RWPE1 (cell line): ENCODE measurements at regions not wholly inside any gene's neighbourhood (a gene's known extent, or its start where the extent isn't known, plus 50 kb on each side); places are given as distances from the start of the nearest gene placed in this dataset.

ENCODE experiments used
- CTCF ChIA-PET: fragments of 350-600 bp; sonication (Branson Sonifier 250); formaldehyde crosslinking; extraction: SDS; loops from one replicate; lab custom pipeline; 2021; lab: Yijun Ruan, JAX
- POLR2A ChIA-PET: fragments of 400-600 bp; formaldehyde crosslinking; extraction: SDS; loops from one replicate; lab custom pipeline; 2020; ENCODE audit warnings: antibody characterized with exemption; ENCODE audit not compliant: low non-redundant PET; lab: Yijun Ruan, JAX
- DNase-seq: peaks from one replicate; pipeline ENCODE4 v3.0.0; 2012; ENCODE audit warnings: low spot score
- H3K27ac ChIP-seq: fragments of 450-650 bp; 2 replicates; pipeline ENCODE4 v1.5.1; 2017
- TF ChIP-seq, protein P1 (sequence below): fragments of 450-650 bp; conservative IDR thresholded peaks from 2 replicates; pipeline ENCODE4 v1.5.1; 2017; ENCODE audit warnings: low read depth, mild to moderate bottlenecking

DNA sequence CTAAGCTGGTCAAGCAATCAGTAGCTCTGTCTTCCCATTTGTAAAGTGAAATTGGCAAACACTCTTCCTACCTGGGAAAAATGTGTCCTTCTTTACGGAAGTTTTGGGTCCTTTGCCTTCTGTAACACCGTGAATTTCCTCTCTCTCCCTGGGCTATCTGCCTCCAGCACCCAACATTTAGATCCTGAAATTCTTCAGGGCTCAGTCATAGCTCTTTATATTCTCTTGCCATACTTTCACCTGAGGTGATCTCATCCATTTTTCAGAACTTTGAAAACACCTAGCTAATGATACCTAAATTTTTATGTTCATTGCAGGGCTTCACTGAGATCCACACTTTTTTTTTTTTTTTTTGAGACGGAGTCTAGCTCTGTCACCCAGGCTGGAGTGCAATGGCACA, 1042.2 kb downstream of the DIAPH3 start:
- ChIA-PET POLR2A (no interaction called here), CTCF (no interaction called here)
- no peak overlapping the region for H3K27ac ChIP-seq
- TF ChIP-seq, protein P1, sequence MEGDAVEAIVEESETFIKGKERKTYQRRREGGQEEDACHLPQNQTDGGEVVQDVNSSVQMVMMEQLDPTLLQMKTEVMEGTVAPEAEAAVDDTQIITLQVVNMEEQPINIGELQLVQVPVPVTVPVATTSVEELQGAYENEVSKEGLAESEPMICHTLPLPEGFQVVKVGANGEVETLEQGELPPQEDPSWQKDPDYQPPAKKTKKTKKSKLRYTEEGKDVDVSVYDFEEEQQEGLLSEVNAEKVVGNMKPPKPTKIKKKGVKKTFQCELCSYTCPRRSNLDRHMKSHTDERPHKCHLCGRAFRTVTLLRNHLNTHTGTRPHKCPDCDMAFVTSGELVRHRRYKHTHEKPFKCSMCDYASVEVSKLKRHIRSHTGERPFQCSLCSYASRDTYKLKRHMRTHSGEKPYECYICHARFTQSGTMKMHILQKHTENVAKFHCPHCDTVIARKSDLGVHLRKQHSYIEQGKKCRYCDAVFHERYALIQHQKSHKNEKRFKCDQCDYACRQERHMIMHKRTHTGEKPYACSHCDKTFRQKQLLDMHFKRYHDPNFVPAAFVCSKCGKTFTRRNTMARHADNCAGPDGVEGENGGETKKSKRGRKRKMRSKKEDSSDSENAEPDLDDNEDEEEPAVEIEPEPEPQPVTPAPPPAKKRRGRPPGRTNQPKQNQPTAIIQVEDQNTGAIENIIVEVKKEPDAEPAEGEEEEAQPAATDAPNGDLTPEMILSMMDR = no peak
- no peak for DNase-seq

DNA sequence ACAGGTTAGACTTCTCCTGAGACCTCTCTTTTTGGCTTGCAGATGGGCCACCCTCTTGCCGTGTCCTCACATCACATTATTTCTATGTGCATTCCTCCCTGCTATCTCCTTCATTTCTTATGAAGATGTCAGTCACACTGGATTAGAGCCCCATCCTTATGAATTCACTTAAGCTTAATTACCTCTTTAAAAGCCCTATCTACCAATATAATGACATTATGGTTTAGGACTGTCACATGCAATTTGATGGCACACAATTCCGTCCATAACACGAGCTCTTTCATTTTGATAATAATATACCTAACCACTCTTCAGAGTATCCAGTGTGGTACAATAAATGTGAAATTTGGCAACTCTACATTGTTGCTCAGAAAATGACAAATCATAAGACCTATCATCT, 1037.3 kb downstream of the DIAPH3 start:
- CTCF ChIA-PET = no interaction called here
- TF ChIP-seq, protein P1 = no peak
- POLR2A ChIA-PET = no interaction called here
- no peak for DNase-seq
- H3K27ac ChIP-seq = no peak overlapping the region

DNA sequence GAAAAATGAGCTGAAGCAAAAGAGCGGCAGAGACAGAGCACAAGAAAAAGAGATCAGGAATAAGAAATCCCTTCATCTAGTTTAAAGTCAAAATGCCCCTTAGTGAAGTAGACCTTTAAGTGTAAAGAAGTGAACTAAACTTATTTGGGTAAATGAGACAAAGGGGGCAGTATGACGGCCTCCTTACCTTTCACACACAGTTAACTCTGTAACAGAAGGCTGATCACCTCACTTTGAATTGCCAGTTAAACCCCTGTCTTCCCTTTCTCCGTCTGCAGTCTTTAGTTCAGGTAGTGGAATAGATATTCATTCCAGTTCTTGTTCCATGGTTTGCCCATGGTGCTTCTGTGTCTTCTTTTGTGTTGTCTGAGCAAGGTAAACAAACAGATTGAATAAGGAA, 1029.8 kb downstream of the DIAPH3 start:
- DNase-seq = no peak
- TF ChIP-seq, protein P1 = no peak
- CTCF ChIA-PET = no interaction called here
- no peak overlapping the region for H3K27ac ChIP-seq
- POLR2A ChIA-PET = no interaction called here

DNA sequence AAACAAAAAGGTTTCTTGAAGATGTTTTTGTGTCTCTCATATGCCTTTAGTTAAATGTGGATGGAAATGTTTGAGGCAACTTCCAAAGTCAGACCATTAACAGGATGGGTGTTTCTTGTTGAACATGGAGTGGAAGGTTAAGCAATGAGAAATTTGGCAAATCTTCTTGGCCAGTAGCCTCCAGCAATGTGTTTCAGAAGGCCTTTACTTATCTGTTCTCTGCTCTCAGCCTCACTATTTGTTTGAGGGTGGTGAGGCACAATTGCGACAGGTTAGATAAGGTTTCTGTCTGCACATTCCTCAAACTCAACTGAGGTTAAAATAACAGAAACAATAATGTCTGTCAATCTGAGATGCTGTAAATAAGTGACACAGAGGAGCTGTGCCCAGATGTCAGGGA, 1019.0 kb downstream of the DIAPH3 start:
- ChIA-PET CTCF (no interaction called here), POLR2A (no interaction called here)
- no peak for DNase-seq
- no peak overlapping the region for H3K27ac ChIP-seq
- TF ChIP-seq, protein P1 = no peak

DNA sequence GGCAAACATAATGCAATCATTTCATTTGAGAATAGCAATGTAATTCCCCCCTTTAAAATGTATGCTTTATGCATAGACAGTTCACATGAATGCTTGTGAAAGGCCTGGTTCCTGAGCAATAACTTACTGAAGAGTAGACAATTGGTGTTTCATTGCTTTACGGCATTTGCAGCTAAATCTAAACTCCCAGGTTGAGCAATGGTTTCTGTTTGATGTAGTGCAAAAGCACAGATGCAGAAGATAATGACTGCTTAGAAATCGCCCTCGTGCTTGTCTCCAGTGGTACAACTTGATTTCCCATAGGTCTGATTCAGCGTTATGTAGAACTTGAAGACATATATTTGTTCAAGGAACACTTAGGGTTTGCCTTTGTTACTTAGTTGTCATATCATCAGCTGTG, 1018.3 kb downstream of the DIAPH3 start:
- DNase-seq = no peak
- ChIA-PET POLR2A (no interaction called here), CTCF (no interaction called here)
- H3K27ac ChIP-seq = no peak overlapping the region
- TF ChIP-seq, protein P1 = no peak

DNA sequence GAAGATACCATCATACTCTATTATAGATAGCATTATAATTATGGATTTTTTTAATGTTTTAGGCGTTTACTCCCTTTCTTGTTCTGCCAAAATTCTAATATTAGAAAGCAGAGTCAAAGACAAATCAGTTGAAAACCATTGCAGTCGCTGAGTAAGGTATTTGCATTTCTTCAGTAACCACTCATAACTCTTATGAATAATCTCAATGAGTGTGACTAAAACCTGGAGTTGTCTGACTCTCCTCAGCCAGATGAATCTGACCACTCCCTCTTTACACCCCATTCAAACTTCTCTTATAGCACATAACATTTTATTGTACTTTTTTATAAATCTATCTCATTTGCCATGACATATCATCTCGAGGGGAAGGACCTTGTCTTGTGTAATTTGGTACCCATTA, 1006.5 kb downstream of the DIAPH3 start:
- H3K27ac ChIP-seq = no peak overlapping the region
- DNase-seq = no peak
- ChIA-PET POLR2A (no interaction called here), CTCF (no interaction called here)
- TF ChIP-seq, protein P1 = no peak

DNA sequence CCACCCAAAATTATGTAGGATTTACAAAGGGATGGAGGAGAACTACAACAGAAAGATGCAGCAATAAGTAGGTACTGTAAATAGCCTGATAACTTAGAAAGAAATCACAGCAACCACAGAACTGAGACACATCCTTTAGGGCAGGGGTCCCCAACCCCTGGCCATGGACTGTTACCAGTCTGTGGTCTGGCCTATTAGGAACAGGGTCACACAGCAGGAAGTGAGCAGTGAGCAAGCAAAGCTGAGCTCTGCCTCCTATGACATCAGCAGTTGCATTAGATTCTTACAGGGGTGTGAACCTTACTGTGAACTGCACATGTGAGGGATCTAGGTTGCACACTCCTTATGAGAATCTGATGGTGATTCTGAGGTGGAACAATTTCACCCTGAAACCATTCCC, 997.6 kb downstream of the DIAPH3 start:
- TF ChIP-seq, protein P1 = no peak
- CTCF ChIA-PET = no interaction called here
- no peak overlapping the region for H3K27ac ChIP-seq
- no peak for DNase-seq
- POLR2A ChIA-PET = no interaction called here
